ENCODE measurements at regions not wholly inside any gene's neighbourhood (a gene's known extent, or its start where the extent isn't known, plus 50 kb on each side); places are given as distances from the start of the nearest gene placed in this dataset.

- TF ChIP-seq POLR2AphosphoS5 (IDR thresholded peaks at IDR 0.05; ENCODE audit: low read depth) (no peak), CTCF (IDR thresholded peaks at IDR 0.05; ENCODE audit: insufficient read depth, low read length) (no peak), GABPA (IDR thresholded peaks at IDR 0.05; ENCODE audit: low read depth) (no peak), SPI1 (IDR thresholded peaks at IDR 0.05; ENCODE audit: borderline replicate concordance, low read depth) (no peak)
- TF ChIP-seq, protein P1, sequence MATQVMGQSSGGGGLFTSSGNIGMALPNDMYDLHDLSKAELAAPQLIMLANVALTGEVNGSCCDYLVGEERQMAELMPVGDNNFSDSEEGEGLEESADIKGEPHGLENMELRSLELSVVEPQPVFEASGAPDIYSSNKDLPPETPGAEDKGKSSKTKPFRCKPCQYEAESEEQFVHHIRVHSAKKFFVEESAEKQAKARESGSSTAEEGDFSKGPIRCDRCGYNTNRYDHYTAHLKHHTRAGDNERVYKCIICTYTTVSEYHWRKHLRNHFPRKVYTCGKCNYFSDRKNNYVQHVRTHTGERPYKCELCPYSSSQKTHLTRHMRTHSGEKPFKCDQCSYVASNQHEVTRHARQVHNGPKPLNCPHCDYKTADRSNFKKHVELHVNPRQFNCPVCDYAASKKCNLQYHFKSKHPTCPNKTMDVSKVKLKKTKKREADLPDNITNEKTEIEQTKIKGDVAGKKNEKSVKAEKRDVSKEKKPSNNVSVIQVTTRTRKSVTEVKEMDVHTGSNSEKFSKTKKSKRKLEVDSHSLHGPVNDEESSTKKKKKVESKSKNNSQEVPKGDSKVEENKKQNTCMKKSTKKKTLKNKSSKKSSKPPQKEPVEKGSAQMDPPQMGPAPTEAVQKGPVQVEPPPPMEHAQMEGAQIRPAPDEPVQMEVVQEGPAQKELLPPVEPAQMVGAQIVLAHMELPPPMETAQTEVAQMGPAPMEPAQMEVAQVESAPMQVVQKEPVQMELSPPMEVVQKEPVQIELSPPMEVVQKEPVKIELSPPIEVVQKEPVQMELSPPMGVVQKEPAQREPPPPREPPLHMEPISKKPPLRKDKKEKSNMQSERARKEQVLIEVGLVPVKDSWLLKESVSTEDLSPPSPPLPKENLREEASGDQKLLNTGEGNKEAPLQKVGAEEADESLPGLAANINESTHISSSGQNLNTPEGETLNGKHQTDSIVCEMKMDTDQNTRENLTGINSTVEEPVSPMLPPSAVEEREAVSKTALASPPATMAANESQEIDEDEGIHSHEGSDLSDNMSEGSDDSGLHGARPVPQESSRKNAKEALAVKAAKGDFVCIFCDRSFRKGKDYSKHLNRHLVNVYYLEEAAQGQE (IDR thresholded peaks at IDR 0.05; ENCODE audit: insufficient replicate concordance, low read depth) = no peak
Measured at GRCh38 chr4:96986816-96987215, 1146.9 kb downstream of the PDHA2 start.

All from HL-60 (cell line).